Smooth muscle cell (in vitro differentiated cells): ENCODE measurements at regions not wholly inside any gene's neighbourhood (a gene's known extent, or its start where the extent isn't known, plus 50 kb on each side); places are given as distances from the start of the nearest gene placed in this dataset.

Experiments used
- DNase-seq: peaks from one replicate; lab custom pipeline; 2025; ENCODE audit not compliant: unreplicated experiment; lab: John Stamatoyannopoulos, UW
- H2AFZ ChIP-seq: fragments of 200-600 bp; sonication (generic); 2 replicates; pipeline ENCODE4 v1.6.0; 2016; ENCODE audit warnings: antibody characterized with exemption, low read depth, mild to moderate bottlenecking
- H3F3A ChIP-seq: fragments of 200-600 bp; sonication (generic); 2 replicates; pipeline ENCODE4 v1.6.0; 2017; ENCODE audit warnings: antibody characterized with exemption, low read depth
- H3K27ac ChIP-seq: fragments of 200-600 bp; sonication (generic); 2 replicates; pipeline ENCODE4 v1.5.1; 2016; ENCODE audit warnings: low read depth, mild to moderate bottlenecking
- H3K27me3 ChIP-seq: fragments of 200-600 bp; sonication (generic); 2 replicates; pipeline ENCODE4 v1.6.1; 2016; ENCODE audit warnings: low read depth, mild to moderate bottlenecking
- H3K36me3 ChIP-seq: fragments of 200-600 bp; sonication (generic); 2 replicates; pipeline ENCODE4 v1.5.1; 2016; ENCODE audit warnings: low read depth
- H3K4me1 ChIP-seq: fragments of 200-600 bp; sonication (generic); 2 replicates; pipeline ENCODE4 v1.5.1; 2016; ENCODE audit warnings: low read depth
- H3K4me2 ChIP-seq: fragments of 200-600 bp; sonication (generic); 2 replicates; pipeline ENCODE4 v1.6.0; 2016; ENCODE audit warnings: mild to moderate bottlenecking
- H3K4me3 ChIP-seq: fragments of 200-600 bp; sonication (generic); 2 replicates; pipeline ENCODE4 v1.5.1; 2016; ENCODE audit warnings: mild to moderate bottlenecking
- H3K79me2 ChIP-seq: fragments of 200-600 bp; sonication (generic); 2 replicates; pipeline ENCODE4 v1.6.0; 2016; ENCODE audit warnings: low read depth, mild to moderate bottlenecking
- H3K9ac ChIP-seq: fragments of 200-600 bp; sonication (generic); 2 replicates; pipeline ENCODE4 v1.6.0; 2016; ENCODE audit warnings: low read depth
- H3K9me3 ChIP-seq: fragments of 200-600 bp; sonication (generic); replicated peaks from 2 replicates; pipeline ENCODE4 v1.5.1; 2016; ENCODE audit warnings: low read depth
- H4K20me1 ChIP-seq: fragments of 200-600 bp; sonication (generic); 2 replicates; pipeline ENCODE4 v1.6.0; 2016; ENCODE audit warnings: low read depth
- WGBS: methylation state at CpG from one replicate; pipeline ENCODE4 v1.1.7; 2016; ENCODE audit warnings: low lambda C conversion rate; 5-methylcytosine and 5-hydroxymethylcytosine counted together
- TF ChIP-seq, protein P1 (sequence below): fragments of 200-600 bp; sonication (generic); IDR thresholded peaks from 2 replicates; pipeline ENCODE4 v1.5.1; 2017; ENCODE audit warnings: borderline replicate concordance, mild to moderate bottlenecking, antibody characterized with exemption; ENCODE audit not compliant: insufficient read depth, poor library complexity, severe bottlenecking

GRCh38 chr17:77717941-77718668 lies 240.4 kb upstream of the TNRC6C start:
- Histone ChIP-seq H2AFZ (no peak overlapping the region), H3K4me3 (no peak overlapping the region), H3K79me2 (no peaks in the 10 kb centered on the region), H3K36me3 (no peaks in the 10 kb centered on the region), H3K4me2 (no peak overlapping the region), H3F3A (no peaks in the 10 kb centered on the region), H3K27me3 (no peaks in the 10 kb centered on the region), H3K4me1 (peaks cover 9% of the 10 kb centered on the region), H3K27ac (no peak overlapping the region), H4K20me1 (no peaks in the 10 kb centered on the region), H3K9ac (no peak overlapping the region), H3K9me3 (no peaks in the 10 kb centered on the region)
- 92% methylated on average over 11 of the region's 11 CpGs for WGBS
- TF ChIP-seq, protein P1, sequence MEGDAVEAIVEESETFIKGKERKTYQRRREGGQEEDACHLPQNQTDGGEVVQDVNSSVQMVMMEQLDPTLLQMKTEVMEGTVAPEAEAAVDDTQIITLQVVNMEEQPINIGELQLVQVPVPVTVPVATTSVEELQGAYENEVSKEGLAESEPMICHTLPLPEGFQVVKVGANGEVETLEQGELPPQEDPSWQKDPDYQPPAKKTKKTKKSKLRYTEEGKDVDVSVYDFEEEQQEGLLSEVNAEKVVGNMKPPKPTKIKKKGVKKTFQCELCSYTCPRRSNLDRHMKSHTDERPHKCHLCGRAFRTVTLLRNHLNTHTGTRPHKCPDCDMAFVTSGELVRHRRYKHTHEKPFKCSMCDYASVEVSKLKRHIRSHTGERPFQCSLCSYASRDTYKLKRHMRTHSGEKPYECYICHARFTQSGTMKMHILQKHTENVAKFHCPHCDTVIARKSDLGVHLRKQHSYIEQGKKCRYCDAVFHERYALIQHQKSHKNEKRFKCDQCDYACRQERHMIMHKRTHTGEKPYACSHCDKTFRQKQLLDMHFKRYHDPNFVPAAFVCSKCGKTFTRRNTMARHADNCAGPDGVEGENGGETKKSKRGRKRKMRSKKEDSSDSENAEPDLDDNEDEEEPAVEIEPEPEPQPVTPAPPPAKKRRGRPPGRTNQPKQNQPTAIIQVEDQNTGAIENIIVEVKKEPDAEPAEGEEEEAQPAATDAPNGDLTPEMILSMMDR = no peak
- no peak for DNase-seq

DNA sequence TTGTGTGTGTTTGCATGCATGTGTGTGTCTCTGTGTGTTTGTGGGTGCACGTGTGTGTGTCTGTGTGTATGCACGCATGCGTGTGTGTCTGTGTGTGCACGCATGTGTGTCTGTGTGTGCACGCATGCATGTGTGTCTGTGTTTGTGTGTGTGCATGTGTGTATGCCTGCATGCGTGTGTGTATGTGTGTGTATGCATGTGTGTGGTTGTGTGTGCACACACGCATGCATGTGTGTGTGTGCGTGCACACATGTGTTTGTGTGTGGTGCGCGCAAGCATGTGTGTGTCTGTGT lies 239.9 kb upstream of the TNRC6C start:
- no peaks in the 10 kb centered on the region for H3F3A ChIP-seq
- no peaks in the 10 kb centered on the region for H4K20me1 ChIP-seq
- TF ChIP-seq, protein P1 = no peak
- 97% methylated on average over 10 of the region's 10 CpGs for WGBS
- H2AFZ ChIP-seq = no peak overlapping the region
- no peak overlapping the region for H3K4me2 ChIP-seq
- H3K27me3 ChIP-seq = no peaks in the 10 kb centered on the region
- no peak overlapping the region for H3K9ac ChIP-seq
- no peak overlapping the region for H3K27ac ChIP-seq
- no peaks in the 10 kb centered on the region for H3K79me2 ChIP-seq
- H3K4me3 ChIP-seq = no peak overlapping the region
- H3K4me1 ChIP-seq = peaks cover 9% of the 10 kb centered on the region
- H3K36me3 ChIP-seq = no peaks in the 10 kb centered on the region
- H3K9me3 ChIP-seq = no peaks in the 10 kb centered on the region
- no peak for DNase-seq

- H3K9ac ChIP-seq = no peak overlapping the region
- no peak for DNase-seq
- H3F3A ChIP-seq = no peaks in the 10 kb centered on the region
- no peaks in the 10 kb centered on the region for H3K36me3 ChIP-seq
- peaks cover 9% of the 10 kb centered on the region for H3K4me1 ChIP-seq
- H3K4me3 ChIP-seq = no peak overlapping the region
- H3K27ac ChIP-seq = no peak overlapping the region
- H3K79me2 ChIP-seq = no peaks in the 10 kb centered on the region
- H3K4me2 ChIP-seq = no peak overlapping the region
- H3K9me3 ChIP-seq = no peaks in the 10 kb centered on the region
- H3K27me3 ChIP-seq = no peaks in the 10 kb centered on the region
- H4K20me1 ChIP-seq = no peaks in the 10 kb centered on the region
- H2AFZ ChIP-seq = no peak overlapping the region
- 92% methylated on average over 4 of the region's 4 CpGs for WGBS
- TF ChIP-seq, protein P1 = no peak
These were observed 238.7 kb upstream of the TNRC6C start for GRCh38 chr17:77719806-77720205.
